Fibroblast of lung (primary cell): ENCODE measurements at regions not wholly inside any gene's neighbourhood (a gene's known extent, or its start where the extent isn't known, plus 50 kb on each side); places are given as distances from the start of the nearest gene placed in this dataset.
"Not testable (repeated sequence)": the region's sequence is repeated elsewhere in the genome, so short reads cannot be mapped to it uniquely, and the experiment has no call there.

Experiments used
- CTCF ChIP-seq, 2 donors: IDR thresholded peaks in 1 of 2; conservative IDR thresholded peaks in 1 of 2; 1 replicate in 1 of 2; 2 replicates in 1 of 2; pipeline ENCODE4 v1.5.1; 2011 to 2012; ENCODE audit warnings: low read length in 2 of 2, control low read depth in 1 of 2, inconsistent platforms in 1 of 2, low read depth in 1 of 2, mild to moderate bottlenecking in 1 of 2
- EZH2 ChIP-seq: IDR thresholded peaks from 2 replicates; pipeline ENCODE4 v1.5.1; 2012; ENCODE audit warnings: low read length, control low read depth, mild to moderate bottlenecking; ENCODE audit errors: missing control alignments

GRCh38 chr4:103256068-103256467 is 57.9 kb upstream of the CENPE start:
- TF ChIP-seq EZH2; CTCF (conservative IDR thresholded peaks at IDR 0.05 in 1 of 2, IDR thresholded peaks at IDR 0.05 in 1 of 2; ENCODE audit: low read depth in 1 of 2, low read length in 2 of 2): not testable (repeated sequence)
